ENCODE measurements at regions not wholly inside any gene's neighbourhood (a gene's known extent, or its start where the extent isn't known, plus 50 kb on each side); places are given as distances from the start of the nearest gene placed in this dataset.

DNA sequence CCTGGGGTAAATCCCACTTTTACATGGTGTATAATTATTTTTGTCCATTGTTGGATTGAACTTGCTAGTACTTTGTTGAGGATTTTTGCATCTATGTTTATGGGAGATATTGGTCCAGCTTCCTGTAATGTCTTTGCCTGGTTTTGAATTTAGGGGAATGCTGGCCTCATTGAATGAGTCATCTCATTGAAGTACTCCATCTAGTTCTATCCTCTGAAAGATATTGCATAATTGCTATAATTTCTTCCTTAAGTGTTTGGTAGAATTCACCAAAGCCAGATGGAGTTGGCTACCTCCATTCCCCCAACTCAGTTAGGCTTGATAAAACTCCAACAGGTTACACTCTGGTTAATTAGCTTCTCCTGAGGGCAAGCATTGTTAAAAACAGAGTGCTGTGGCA, 237.4 kb upstream of the TGFBR2 start (continued):
- no peak for TF ChIP-seq ZNF396 (CRISPR knock-in tag; IDR thresholded peaks at IDR 0.05; ENCODE audit: borderline replicate concordance)
- TF ChIP-seq, protein P1, sequence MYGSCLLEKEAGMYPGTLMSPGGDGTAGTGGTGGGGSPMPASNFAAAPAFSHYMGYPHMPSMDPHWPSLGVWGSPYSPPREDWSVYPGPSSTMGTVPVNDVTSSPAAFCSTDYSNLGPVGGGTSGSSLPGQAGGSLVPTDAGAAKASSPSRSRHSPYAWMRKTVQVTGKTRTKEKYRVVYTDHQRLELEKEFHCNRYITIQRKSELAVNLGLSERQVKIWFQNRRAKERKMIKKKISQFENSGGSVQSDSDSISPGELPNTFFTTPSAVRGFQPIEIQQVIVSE (CRISPR knock-in tag; IDR thresholded peaks at IDR 0.05; ENCODE audit: borderline replicate concordance): no peak
- no peak for TF ChIP-seq MYBL2 (CRISPR knock-in tag; IDR thresholded peaks at IDR 0.05)
- TF ChIP-seq, protein P2, sequence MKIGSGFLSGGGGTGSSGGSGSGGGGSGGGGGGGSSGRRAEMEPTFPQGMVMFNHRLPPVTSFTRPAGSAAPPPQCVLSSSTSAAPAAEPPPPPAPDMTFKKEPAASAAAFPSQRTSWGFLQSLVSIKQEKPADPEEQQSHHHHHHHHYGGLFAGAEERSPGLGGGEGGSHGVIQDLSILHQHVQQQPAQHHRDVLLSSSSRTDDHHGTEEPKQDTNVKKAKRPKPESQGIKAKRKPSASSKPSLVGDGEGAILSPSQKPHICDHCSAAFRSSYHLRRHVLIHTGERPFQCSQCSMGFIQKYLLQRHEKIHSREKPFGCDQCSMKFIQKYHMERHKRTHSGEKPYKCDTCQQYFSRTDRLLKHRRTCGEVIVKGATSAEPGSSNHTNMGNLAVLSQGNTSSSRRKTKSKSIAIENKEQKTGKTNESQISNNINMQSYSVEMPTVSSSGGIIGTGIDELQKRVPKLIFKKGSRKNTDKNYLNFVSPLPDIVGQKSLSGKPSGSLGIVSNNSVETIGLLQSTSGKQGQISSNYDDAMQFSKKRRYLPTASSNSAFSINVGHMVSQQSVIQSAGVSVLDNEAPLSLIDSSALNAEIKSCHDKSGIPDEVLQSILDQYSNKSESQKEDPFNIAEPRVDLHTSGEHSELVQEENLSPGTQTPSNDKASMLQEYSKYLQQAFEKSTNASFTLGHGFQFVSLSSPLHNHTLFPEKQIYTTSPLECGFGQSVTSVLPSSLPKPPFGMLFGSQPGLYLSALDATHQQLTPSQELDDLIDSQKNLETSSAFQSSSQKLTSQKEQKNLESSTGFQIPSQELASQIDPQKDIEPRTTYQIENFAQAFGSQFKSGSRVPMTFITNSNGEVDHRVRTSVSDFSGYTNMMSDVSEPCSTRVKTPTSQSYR (CRISPR knock-in tag; IDR thresholded peaks at IDR 0.05): no peak
- TF ChIP-seq E2F5 (CRISPR knock-in tag; IDR thresholded peaks at IDR 0.05): no peak
- no peak for TF ChIP-seq HMGA2 (CRISPR knock-in tag; IDR thresholded peaks at IDR 0.05)

GRCh38 chr3:30370681-30371271, 235.6 kb upstream of the TGFBR2 start:
- H3K4me3 Mint-ChIP-seq: no peak overlapping the region
- POLR2A ChIA-PET: no interaction called here
- TF ChIP-seq, protein P3, sequence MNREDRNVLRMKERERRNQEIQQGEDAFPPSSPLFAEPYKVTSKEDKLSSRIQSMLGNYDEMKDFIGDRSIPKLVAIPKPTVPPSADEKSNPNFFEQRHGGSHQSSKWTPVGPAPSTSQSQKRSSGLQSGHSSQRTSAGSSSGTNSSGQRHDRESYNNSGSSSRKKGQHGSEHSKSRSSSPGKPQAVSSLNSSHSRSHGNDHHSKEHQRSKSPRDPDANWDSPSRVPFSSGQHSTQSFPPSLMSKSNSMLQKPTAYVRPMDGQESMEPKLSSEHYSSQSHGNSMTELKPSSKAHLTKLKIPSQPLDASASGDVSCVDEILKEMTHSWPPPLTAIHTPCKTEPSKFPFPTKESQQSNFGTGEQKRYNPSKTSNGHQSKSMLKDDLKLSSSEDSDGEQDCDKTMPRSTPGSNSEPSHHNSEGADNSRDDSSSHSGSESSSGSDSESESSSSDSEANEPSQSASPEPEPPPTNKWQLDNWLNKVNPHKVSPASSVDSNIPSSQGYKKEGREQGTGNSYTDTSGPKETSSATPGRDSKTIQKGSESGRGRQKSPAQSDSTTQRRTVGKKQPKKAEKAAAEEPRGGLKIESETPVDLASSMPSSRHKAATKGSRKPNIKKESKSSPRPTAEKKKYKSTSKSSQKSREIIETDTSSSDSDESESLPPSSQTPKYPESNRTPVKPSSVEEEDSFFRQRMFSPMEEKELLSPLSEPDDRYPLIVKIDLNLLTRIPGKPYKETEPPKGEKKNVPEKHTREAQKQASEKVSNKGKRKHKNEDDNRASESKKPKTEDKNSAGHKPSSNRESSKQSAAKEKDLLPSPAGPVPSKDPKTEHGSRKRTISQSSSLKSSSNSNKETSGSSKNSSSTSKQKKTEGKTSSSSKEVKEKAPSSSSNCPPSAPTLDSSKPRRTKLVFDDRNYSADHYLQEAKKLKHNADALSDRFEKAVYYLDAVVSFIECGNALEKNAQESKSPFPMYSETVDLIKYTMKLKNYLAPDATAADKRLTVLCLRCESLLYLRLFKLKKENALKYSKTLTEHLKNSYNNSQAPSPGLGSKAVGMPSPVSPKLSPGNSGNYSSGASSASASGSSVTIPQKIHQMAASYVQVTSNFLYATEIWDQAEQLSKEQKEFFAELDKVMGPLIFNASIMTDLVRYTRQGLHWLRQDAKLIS (CRISPR knock-in tag; IDR thresholded peaks at IDR 0.05; ENCODE audit: borderline replicate concordance): no peak
- TF ChIP-seq ZNF317 (CRISPR knock-in tag; IDR thresholded peaks at IDR 0.05; ENCODE audit: borderline replicate concordance, low read depth) (no peak), ZNF423 (CRISPR knock-in tag; IDR thresholded peaks at IDR 0.05) (no peak), ARID4B (CRISPR knock-in tag; IDR thresholded peaks at IDR 0.05; ENCODE audit: borderline replicate concordance) (no peak), NFYB (CRISPR knock-in tag; conservative IDR thresholded peaks at IDR 0.05; ENCODE audit: low read depth) (no peak), JUN (CRISPR knock-in tag; IDR thresholded peaks at IDR 0.05) (no peak), TEAD1 (CRISPR knock-in tag; IDR thresholded peaks at IDR 0.05) (no peak), RELA (CRISPR knock-in tag; IDR thresholded peaks at IDR 0.05; ENCODE audit: borderline replicate concordance) (no peak), ELF4 (CRISPR knock-in tag; IDR thresholded peaks at IDR 0.05; ENCODE audit: low read depth) (no peak)
- TF ChIP-seq, protein P4, sequence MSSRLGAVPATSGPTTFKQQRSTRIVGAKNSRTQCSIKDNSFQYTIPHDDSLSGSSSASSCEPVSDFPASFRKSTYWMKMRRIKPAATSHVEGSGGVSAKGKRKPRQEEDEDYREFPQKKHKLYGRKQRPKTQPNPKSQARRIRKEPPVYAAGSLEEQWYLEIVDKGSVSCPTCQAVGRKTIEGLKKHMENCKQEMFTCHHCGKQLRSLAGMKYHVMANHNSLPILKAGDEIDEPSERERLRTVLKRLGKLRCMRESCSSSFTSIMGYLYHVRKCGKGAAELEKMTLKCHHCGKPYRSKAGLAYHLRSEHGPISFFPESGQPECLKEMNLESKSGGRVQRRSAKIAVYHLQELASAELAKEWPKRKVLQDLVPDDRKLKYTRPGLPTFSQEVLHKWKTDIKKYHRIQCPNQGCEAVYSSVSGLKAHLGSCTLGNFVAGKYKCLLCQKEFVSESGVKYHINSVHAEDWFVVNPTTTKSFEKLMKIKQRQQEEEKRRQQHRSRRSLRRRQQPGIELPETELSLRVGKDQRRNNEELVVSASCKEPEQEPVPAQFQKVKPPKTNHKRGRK (CRISPR knock-in tag; IDR thresholded peaks at IDR 0.05; ENCODE audit: borderline replicate concordance): no peak
- TF ChIP-seq, protein P5, sequence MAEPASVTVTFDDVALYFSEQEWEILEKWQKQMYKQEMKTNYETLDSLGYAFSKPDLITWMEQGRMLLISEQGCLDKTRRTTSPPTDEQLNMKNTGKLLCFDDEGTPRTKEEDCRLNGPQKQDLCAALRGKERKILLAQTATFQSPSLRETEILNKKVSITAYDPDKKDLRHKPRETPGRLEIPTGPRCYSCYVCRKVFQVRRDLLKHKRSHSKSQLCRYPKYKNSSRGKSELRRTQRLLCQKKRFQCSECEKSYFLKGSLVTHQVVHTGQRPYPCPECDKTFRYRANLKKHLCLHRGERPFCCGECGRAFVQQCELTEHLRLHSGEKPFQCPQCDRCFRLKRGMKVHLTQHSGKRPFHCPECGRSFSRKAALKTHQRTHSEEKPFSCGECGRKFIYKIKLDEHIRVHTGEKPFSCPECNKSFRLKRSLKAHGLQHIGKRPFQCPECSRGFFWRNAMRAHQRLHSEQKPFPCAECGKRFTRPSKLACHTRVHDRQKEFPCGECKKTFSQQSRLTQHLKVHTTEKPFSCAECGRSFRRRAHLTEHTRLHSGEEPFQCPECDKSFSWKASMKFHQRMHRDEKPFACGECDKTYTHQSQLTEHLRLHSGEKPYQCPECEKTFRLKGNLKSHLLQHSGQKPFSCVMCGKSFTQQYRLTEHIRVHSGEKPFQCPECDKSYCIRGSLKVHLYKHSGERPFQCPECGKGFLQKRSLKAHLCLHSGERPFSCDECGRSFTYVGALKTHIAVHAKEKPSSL (CRISPR knock-in tag; conservative IDR thresholded peaks at IDR 0.05): no peak
- TF ChIP-seq, protein P6, sequence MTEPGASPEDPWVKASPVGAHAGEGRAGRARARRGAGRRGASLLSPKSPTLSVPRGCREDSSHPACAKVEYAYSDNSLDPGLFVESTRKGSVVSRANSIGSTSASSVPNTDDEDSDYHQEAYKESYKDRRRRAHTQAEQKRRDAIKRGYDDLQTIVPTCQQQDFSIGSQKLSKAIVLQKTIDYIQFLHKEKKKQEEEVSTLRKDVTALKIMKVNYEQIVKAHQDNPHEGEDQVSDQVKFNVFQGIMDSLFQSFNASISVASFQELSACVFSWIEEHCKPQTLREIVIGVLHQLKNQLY (CRISPR knock-in tag; IDR thresholded peaks at IDR 0.05): no peak

More at GRCh38 chr3:30370681-30371271, 235.6 kb upstream of the TGFBR2 start:
- Mint-ChIP-seq H3K4me1 (peaks cover 22% of the 10 kb centered on the region), H3K36me3 (no peaks in the 10 kb centered on the region), H3K27me3 (ENCODE audit: low read depth) (no peaks in the 10 kb centered on the region; the same call in 1 of the 2 replicates), H3K27ac (no peak overlapping the region), H3K9me3 (peaks cover 3% of the 10 kb centered on the region)
- no peak for DNase-seq (ENCODE audit: low spot score)
- CTCF ChIA-PET: no interaction called here
- no peak for ATAC-seq
